ENCODE measurements at regions not wholly inside any gene's neighbourhood (a gene's known extent, or its start where the extent isn't known, plus 50 kb on each side); places are given as distances from the start of the nearest gene placed in this dataset.

- intact Hi-C loops (cut with DNase I): no loop called here
- Histone ChIP-seq H3K36me3 (no peaks in the 10 kb centered on the region), H3K4me1 (no peaks in the 10 kb centered on the region), H3K27ac (no peak overlapping the region), H3K4me3 (no peak overlapping the region), H3K27me3 (ENCODE audit: low read depth) (no peaks in the 10 kb centered on the region), H3K9me3 (no peaks in the 10 kb centered on the region)
- no peak for ATAC-seq
- no peak for DNase-seq
- TF ChIP-seq, protein P1, sequence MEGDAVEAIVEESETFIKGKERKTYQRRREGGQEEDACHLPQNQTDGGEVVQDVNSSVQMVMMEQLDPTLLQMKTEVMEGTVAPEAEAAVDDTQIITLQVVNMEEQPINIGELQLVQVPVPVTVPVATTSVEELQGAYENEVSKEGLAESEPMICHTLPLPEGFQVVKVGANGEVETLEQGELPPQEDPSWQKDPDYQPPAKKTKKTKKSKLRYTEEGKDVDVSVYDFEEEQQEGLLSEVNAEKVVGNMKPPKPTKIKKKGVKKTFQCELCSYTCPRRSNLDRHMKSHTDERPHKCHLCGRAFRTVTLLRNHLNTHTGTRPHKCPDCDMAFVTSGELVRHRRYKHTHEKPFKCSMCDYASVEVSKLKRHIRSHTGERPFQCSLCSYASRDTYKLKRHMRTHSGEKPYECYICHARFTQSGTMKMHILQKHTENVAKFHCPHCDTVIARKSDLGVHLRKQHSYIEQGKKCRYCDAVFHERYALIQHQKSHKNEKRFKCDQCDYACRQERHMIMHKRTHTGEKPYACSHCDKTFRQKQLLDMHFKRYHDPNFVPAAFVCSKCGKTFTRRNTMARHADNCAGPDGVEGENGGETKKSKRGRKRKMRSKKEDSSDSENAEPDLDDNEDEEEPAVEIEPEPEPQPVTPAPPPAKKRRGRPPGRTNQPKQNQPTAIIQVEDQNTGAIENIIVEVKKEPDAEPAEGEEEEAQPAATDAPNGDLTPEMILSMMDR (IDR thresholded peaks at IDR 0.05): no peak
These were observed 1031.6 kb upstream of the SEMA6D start for GRCh38 chr15:46685681-46686080.

- H3K27me3 ChIP-seq (ENCODE audit: low read depth): no peaks in the 10 kb centered on the region
- no peaks in the 10 kb centered on the region for H3K36me3 ChIP-seq
- intact Hi-C loops (cut with DNase I): no loop called here
- no peaks in the 10 kb centered on the region for H3K9me3 ChIP-seq
- TF ChIP-seq, protein P1 (IDR thresholded peaks at IDR 0.05): no peak
- H3K27ac ChIP-seq: no peak overlapping the region
- no peak overlapping the region for H3K4me3 ChIP-seq
- no peaks in the 10 kb centered on the region for H3K4me1 ChIP-seq
- no peak for ATAC-seq
- no peak for DNase-seq
These were observed 1021.0 kb upstream of the SEMA6D start for GRCh38 chr15:46696281-46696680.

- H3K27ac ChIP-seq: no peak overlapping the region
- ATAC-seq: no peak
- intact Hi-C loops (cut with DNase I): no loop called here
These were observed 1016.0 kb upstream of the SEMA6D start for GRCh38 chr15:46701346-46701745.

DNA sequence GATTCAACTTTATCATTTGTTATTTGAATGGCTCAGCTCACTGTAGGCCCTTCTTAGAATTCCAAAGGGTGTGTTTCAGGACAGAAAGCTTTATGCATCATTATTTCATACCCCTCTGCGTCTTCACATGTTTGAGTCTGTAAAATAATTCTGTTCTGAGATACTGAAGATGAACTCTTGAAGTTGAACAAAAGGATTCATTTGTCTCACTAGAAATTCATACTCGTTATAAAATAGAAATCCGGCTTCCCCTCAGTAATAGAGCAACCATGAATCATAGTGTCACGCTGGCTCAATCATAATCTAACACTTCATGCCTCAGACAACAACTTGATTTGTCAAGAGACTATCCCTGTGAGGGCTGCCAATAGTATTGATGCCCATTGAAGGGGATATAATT lies 1015.4 kb upstream of the SEMA6D start:
- H3K27me3 ChIP-seq (ENCODE audit: low read depth): no peaks in the 10 kb centered on the region
- H3K27ac ChIP-seq: no peak overlapping the region
- no peak overlapping the region for H3K4me3 ChIP-seq
- no peaks in the 10 kb centered on the region for H3K36me3 ChIP-seq
- no peak for ATAC-seq
- intact Hi-C loops (cut with DNase I): no loop called here
- H3K4me1 ChIP-seq: no peaks in the 10 kb centered on the region
- no peak for DNase-seq
- H3K9me3 ChIP-seq: no peaks in the 10 kb centered on the region
- TF ChIP-seq, protein P1 (IDR thresholded peaks at IDR 0.05): no peak

More at GRCh38 chr15:46701346-46701745, 1016.0 kb upstream of the SEMA6D start:
- TF ChIP-seq, protein P1 (IDR thresholded peaks at IDR 0.05): no peak
- Histone ChIP-seq H3K27me3 (ENCODE audit: low read depth) (no peaks in the 10 kb centered on the region), H3K4me1 (no peaks in the 10 kb centered on the region), H3K4me3 (no peak overlapping the region), H3K9me3 (no peaks in the 10 kb centered on the region), H3K36me3 (no peaks in the 10 kb centered on the region)
- DNase-seq: no peak

DNA sequence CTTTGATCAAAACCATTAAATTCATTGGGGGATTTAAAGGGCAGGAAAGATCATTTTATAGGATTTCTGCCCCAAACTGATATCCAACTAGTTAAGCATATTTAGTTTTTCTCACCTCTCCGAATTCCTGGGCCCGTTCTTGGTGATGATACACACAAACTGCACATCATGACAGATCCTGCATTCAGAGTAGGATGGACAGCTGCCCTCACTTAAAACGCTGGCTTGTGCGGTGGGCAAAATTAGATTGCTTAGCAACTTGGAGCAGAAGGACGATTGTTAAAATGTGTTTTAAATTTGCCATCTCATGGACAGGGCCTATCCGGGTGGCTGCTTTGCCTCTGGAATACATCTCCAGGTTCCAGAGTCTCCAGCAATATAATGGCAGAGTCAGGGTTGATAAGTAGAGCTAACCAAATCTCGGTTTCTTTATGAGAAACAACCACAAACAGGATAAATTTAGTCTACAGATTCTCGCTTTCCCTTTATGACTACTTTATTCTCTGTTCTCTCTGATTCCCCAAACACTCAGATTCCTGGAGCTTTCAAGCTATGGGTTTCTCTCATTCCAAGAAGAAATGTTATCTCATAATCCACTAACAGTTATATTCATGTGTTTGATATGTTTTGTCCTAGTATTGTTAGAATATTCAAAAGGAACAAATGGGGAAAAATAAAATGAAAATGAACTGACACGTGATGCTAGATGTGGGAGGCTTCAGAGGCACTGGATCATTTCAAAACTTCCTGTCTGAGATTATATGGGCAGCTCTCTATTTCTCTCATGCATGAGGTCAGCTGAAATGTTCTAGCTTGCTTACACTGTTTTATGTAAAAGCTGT lies 1014.1 kb upstream of the SEMA6D start:
- Histone ChIP-seq H3K36me3 (no peaks in the 10 kb centered on the region), H3K9me3 (no peaks in the 10 kb centered on the region), H3K27ac (no peak overlapping the region), H3K4me1 (no peaks in the 10 kb centered on the region), H3K4me3 (no peak overlapping the region), H3K27me3 (ENCODE audit: low read depth) (no peaks in the 10 kb centered on the region)
- intact Hi-C loops (cut with DNase I): no loop called here
- ATAC-seq: no peak
- DNase-seq: no peak
- TF ChIP-seq, protein P1 (IDR thresholded peaks at IDR 0.05): no peak

Data from lower lobe of right lung (tissue), 2 donors.